Endothelial cell of umbilical vein (primary cell): ENCODE measurements at regions not wholly inside any gene's neighbourhood (a gene's known extent, or its start where the extent isn't known, plus 50 kb on each side); places are given as distances from the start of the nearest gene placed in this dataset.

Source experiments
- BruUV-seq: library from RNA; stranded (reverse); fragments of 400-500 nt; replicated peaks from 2 replicates; lab custom pipeline; 2021; lab: Mats Ljungman, UMichigan
- CTCF ChIA-PET: fragments of 300-600, 350-600 bp; sonication (Branson Sonifier 250); formaldehyde crosslinking; loops from one replicate; lab custom pipeline; 2021; ENCODE audit warnings: antibody characterized with exemption, inconsistent platforms; lab: Charles Lee
- POLR2A ChIA-PET: fragments of 300-600, 350-600 bp; sonication (Branson Sonifier 250); formaldehyde crosslinking; loops from one replicate; lab custom pipeline; 2021; ENCODE audit warnings: antibody characterized with exemption, inconsistent platforms; lab: Charles Lee
- DNase-seq: peaks from one replicate; pipeline ENCODE4 v3.0.0-alpha.2; 2011; ENCODE audit warnings: low read depth, low spot score
- FAIRE-seq: peaks from 2 replicates; lab custom pipeline; 2011; peaks lifted over from hg19 to GRCh38; lab: Jason Lieb, UNC
- H2AFZ ChIP-seq: 2 replicates; pipeline ENCODE4 v1.6.0; 2012; ENCODE audit warnings: low read depth, low read length, control low read depth, inconsistent platforms
- H3K27ac ChIP-seq: 2 replicates; pipeline ENCODE4 v1.5.1; 2011; ENCODE audit warnings: low read depth, mild to moderate bottlenecking, control low read depth, low read length, moderate library complexity; ENCODE audit not compliant: insufficient read depth
- H3K27me3 ChIP-seq, 2 experiments: 2 replicates each; pipeline versions ENCODE4 v1.6.0 to v1.6.1; 2011; ENCODE audit warnings: low read length in 2 of 2, mixed read lengths in 1 of 2; ENCODE audit not compliant: control insufficient read depth in 2 of 2, insufficient read depth in 2 of 2
- H3K36me3 ChIP-seq, 2 experiments: 2 replicates in 1 of 2; 3 replicates in 1 of 2; pipeline ENCODE4 v1.5.1; 2011; ENCODE audit warnings: low read length in 2 of 2, mild to moderate bottlenecking in 1 of 2, moderate library complexity in 1 of 2; ENCODE audit not compliant: control insufficient read depth in 2 of 2, insufficient read depth in 2 of 2; ENCODE audit errors: extremely low read depth in 1 of 2
- H3K4me1 ChIP-seq: 3 replicates; pipeline ENCODE4 v1.5.1; 2011; ENCODE audit warnings: mild to moderate bottlenecking, low read length; ENCODE audit not compliant: control insufficient read depth, insufficient read depth; ENCODE audit errors: extremely low read depth
- H3K4me2 ChIP-seq: 2 replicates; pipeline ENCODE4 v1.6.1; 2011; ENCODE audit warnings: low read length, control low read depth, mixed read lengths; ENCODE audit not compliant: insufficient read depth
- H3K4me3 ChIP-seq, 3 experiments: fragments of 200-600 bp in 1 of 3; sonication (generic), shearing (Covaris generic) in 1 of 3; replicated peaks in 1 of 3; 2 replicates each; pipeline ENCODE4 v1.5.1; 2011 to 2016; ENCODE audit warnings: control low read depth in 3 of 3, low read length in 3 of 3, mild to moderate bottlenecking in 2 of 3, inconsistent platforms in 1 of 3, low read depth in 1 of 3, moderate library complexity in 1 of 3; ENCODE audit not compliant: insufficient read depth in 1 of 3
- H3K79me2 ChIP-seq: 2 replicates; pipeline ENCODE4 v1.6.0; 2012; ENCODE audit warnings: low read length, inconsistent platforms; ENCODE audit not compliant: control insufficient read depth, insufficient read depth
- H3K9ac ChIP-seq: replicated peaks from 2 replicates; pipeline ENCODE3; 2011; ENCODE audit warnings: low read length, control low read depth; ENCODE audit not compliant: insufficient read depth; ENCODE audit errors: extremely low read depth
- H3K9me1 ChIP-seq: replicated peaks from 3 replicates; pipeline ENCODE4 v1.6.0; 2011; ENCODE audit warnings: mild to moderate bottlenecking, low read length; ENCODE audit not compliant: control insufficient read depth, insufficient read depth; ENCODE audit errors: extremely low read depth
- H3K9me3 ChIP-seq: replicated peaks from 2 replicates; pipeline ENCODE4 v1.5.1; 2012; ENCODE audit warnings: low read length, inconsistent platforms; ENCODE audit not compliant: control insufficient read depth, insufficient read depth
- H4K20me1 ChIP-seq: replicated peaks from 2 replicates; pipeline ENCODE3; 2011; ENCODE audit warnings: mild to moderate bottlenecking, low read length; ENCODE audit not compliant: control insufficient read depth, insufficient read depth; ENCODE audit errors: extremely low read depth
- CTCF ChIP-seq, 2 donors: IDR thresholded peaks; 1 replicate in 1 of 2; 2 replicates in 1 of 2; pipeline ENCODE4 v1.5.1; 2011; ENCODE audit warnings: low read length in 2 of 2, mild to moderate bottlenecking in 2 of 2, moderate library complexity in 2 of 2, control low read depth in 1 of 2, inconsistent platforms in 1 of 2, low read depth in 1 of 2; ENCODE audit not compliant: insufficient read depth in 1 of 2; ENCODE audit errors: extremely low read depth in 1 of 2
- EZH2 ChIP-seq: IDR thresholded peaks from 2 replicates; pipeline ENCODE4 v1.6.1; 2012; ENCODE audit warnings: borderline replicate concordance, low read depth, mild to moderate bottlenecking, moderate library complexity, low read length, inconsistent platforms; ENCODE audit not compliant: severe bottlenecking
- FOS ChIP-seq: IDR thresholded peaks from 2 replicates; pipeline ENCODE4 v1.6.1; 2011; ENCODE audit warnings: mild to moderate bottlenecking, low read length, moderate library complexity, borderline replicate concordance; ENCODE audit not compliant: insufficient read depth
- GATA2 ChIP-seq: IDR thresholded peaks from 2 replicates; pipeline ENCODE4 v1.7.0; 2011; ENCODE audit warnings: low read depth, mild to moderate bottlenecking, moderate library complexity, mixed read lengths, low read length; ENCODE audit not compliant: insufficient read length, insufficient read depth
- JUN ChIP-seq: IDR thresholded peaks from 2 replicates; pipeline ENCODE4 v1.6.1; 2011; ENCODE audit warnings: borderline replicate concordance, low read depth; ENCODE audit not compliant: insufficient read length, insufficient read depth
- MAX ChIP-seq: IDR thresholded peaks from 2 replicates; pipeline ENCODE4 v1.6.1; 2011; ENCODE audit not compliant: insufficient read depth, insufficient read length
- MYC ChIP-seq: IDR thresholded peaks from one replicate; pipeline ENCODE4 v1.6.1; 2011; ENCODE audit warnings: mild to moderate bottlenecking, low read depth, low read length
- POLR2A ChIP-seq: IDR thresholded peaks from 2 replicates; pipeline ENCODE4 v1.6.1; 2012; ENCODE audit warnings: low read depth, mild to moderate bottlenecking, control low read depth, low read length
- POLR2AphosphoS5 ChIP-seq: IDR thresholded peaks from 2 replicates; pipeline ENCODE4 v1.6.1; 2012; ENCODE audit warnings: low read depth, mild to moderate bottlenecking, control low read depth, low read length, moderate library complexity; ENCODE audit not compliant: insufficient read depth
- dilution Hi-C: fragments of 300-500 bp; cut with MboI; formaldehyde crosslinking; loops from one replicate; pipeline ENCODE4 v1.15.0; 2019; ENCODE audit warnings: low sequenced_read_pairs; ENCODE audit not compliant: extremely low pct_ligation_motif_present
- intact Hi-C: fragments of 100-400 bp; cut with micrococcal nuclease; formaldehyde crosslinking; loops from one replicate; pipeline ENCODE4 v1.10.0; 2022

DNA sequence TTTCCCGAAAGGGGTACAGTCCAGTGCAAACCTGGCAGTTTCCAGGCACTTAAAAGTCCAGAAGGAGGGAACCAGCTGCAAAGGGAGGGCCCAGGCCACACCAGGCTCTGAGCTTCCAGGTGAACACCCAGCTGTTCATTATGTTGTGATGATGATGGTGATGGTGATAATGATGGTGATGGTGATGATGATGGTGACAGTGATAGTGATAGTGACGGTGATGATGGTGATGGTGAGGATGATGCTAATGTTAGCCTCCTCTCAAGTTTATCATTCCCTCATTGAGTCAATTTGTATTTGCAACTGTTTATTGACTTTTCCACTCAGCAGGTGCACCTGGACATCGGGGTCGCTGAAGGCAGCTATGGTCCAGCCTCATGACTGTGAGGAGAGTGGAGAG, 199.4 kb upstream of the ID2 start:
- H3K4me1 ChIP-seq: no peaks in the 10 kb centered on the region
- BruUV-seq: no TSS peak
- no peak overlapping the region for H3K4me3 ChIP-seq
- dilution Hi-C loops (no loop called here), intact Hi-C loops (no loop called here)
- TF ChIP-seq FOS (no peak), POLR2A (no peak), POLR2AphosphoS5 (no peak), CTCF (IDR thresholded peaks at IDR 0.05; ENCODE audit: extremely low read depth in 1 of 2, insufficient read depth in 1 of 2, low read depth in 1 of 2, low read length in 2 of 2) (no peak), MYC (no peak), JUN (no peak), EZH2 (no peak), MAX (no peak), GATA2 (no peak)
- H3K4me2 ChIP-seq: no peak overlapping the region
- no peaks in the 10 kb centered on the region for H3K27me3 ChIP-seq
- no peaks in the 10 kb centered on the region for H3K9me3 ChIP-seq
- H3K36me3 ChIP-seq: no peaks in the 10 kb centered on the region
- POLR2A ChIA-PET: no interaction called here
- CTCF ChIA-PET: no interaction called here
- no peak for FAIRE-seq
- H4K20me1 ChIP-seq: no peaks in the 10 kb centered on the region
- no peak overlapping the region for H3K9ac ChIP-seq
- DNase-seq: no peak
- H3K79me2 ChIP-seq: no peaks in the 10 kb centered on the region
- H2AFZ ChIP-seq: no peak overlapping the region
- no peak overlapping the region for H3K27ac ChIP-seq
- H3K9me1 ChIP-seq: no peaks in the 10 kb centered on the region
